NCI-H1092 treated with DMSO at 0.1 percent for 48 hours (cell line): ENCODE measurements at regions not wholly inside any gene's neighbourhood (a gene's known extent, or its start where the extent isn't known, plus 50 kb on each side); places are given as distances from the start of the nearest gene placed in this dataset.
"Not testable (repeated sequence)": the region's sequence is repeated elsewhere in the genome, so short reads cannot be mapped to it uniquely, and the experiment has no call there.

Experiments used
- DNase-seq: peaks from one replicate; lab custom pipeline; 2025; lab: John Stamatoyannopoulos, UW

DNA sequence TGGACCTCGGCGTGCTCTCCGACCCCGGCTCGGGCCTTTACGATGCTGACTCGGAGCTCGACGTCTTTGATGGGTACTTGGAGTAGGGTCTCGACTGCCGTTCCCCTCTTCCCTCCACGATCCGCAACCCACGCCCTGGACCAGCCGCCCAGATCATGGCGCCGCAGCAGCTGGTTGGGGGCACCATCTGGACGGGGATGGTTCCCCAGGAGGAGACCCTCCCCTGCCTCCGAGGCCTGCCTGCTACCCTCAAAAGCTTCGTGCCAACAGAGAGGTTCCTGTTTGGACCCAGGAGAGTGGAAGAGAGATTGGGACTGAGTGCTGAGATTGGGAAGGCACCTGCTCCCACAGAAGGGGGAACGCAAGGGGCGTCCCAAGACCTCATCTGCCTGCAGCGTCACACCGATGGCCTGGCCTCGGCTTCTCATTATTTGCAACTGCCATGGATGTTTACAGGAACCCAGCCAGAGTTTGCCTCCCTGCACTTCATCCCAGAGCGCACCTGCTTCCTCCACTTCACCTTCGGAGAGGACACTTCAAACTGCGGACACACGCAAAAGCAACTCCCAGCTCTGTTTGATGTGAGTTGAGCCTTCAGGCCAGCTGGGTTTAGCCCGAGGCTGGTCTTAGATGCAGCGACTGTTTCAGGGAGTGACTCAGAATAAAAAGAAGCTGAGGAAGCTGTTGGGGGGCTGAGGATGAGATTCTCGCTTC is 58.9 kb downstream of the GOLGA6L7 start:
- DNase-seq, result peak; percentile 81

DNA sequence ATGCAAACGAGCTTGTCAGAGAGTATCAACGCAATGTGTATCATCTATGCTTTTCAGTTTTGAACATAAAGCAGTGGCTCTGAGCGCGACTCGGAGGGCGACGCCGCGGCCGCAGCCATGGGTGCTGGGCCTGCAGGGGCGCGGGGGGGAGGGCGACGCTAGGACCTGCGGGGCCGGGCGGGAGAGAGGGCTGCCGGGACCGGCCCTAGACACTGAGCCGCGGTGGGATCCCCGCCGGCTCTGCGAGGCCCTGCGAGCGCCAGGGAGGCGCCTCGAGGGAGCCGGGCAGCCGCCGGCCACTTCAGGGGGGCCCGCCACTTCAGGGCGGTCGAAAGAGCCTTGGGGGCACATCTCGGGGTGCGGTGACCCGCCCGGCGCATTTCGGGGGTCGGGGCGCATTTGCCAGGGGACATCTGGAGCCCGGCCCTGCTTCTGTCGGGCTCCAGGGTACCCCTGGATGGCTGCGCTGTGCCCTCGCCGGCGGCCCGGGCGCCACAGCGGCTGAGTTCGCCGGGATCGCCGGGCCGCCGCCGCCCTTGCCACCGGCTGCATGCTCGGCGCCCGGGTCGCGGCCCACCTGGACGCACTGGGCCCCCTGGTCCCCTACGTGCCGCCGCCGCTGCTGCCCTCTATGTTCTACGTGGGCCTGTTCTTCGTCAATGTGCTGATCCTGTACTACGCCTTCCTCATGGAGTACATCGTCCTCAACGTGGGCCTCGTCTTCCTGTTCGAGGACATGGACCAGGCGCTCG is 59.6 kb downstream of the GOLGA6L7 start:
- not testable (repeated sequence) for DNase-seq

- DNase-seq, result not testable (repeated sequence)
Measured at GRCh38 chr15:28788176-28788575, 60.3 kb downstream of the GOLGA6L7 start.

DNA sequence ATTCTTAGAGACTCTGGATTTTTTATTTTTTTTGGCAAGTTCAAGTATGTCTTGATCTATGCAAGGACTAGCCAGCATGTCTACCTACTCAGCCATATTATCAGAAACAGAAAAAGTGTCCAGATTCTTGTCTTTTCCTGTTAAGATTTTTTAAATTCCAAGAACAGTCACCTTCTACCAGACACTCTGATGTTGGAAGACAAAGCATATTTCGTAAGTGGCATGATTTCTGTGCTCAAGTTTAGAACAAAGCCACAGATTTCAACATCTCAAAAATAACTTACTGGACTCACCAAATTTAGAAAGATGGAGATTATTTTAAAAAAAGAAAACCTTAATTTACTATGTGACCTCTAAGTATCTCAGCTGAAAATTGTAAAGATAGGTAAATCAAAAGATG is 61.9 kb downstream of the GOLGA6L7 start:
- no peak for DNase-seq

- DNase-seq, result not testable (repeated sequence)
Measured at GRCh38 chr15:28784347-28785163, 63.9 kb downstream of the GOLGA6L7 start.

DNA sequence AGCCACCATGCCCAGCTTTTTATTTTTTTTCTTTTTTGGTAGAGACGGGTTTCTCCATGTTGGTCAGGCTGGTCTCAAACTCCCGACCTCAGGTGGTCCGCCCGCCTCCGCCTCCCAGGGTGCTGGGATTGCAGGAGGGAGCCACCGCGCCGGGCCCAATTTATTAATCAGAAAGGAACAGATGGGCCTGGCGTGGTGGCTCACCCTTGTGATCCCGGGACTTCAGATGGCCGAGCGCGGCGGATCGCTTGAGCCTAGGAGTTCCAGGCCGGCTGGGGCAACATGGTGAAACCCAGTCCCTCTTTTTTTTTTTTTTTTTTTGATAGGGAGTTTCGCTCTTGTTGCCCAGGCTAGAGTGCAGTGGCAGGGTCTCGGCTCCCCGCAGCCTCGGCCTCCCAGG is 64.6 kb downstream of the GOLGA6L7 start:
- no peak for DNase-seq

DNA sequence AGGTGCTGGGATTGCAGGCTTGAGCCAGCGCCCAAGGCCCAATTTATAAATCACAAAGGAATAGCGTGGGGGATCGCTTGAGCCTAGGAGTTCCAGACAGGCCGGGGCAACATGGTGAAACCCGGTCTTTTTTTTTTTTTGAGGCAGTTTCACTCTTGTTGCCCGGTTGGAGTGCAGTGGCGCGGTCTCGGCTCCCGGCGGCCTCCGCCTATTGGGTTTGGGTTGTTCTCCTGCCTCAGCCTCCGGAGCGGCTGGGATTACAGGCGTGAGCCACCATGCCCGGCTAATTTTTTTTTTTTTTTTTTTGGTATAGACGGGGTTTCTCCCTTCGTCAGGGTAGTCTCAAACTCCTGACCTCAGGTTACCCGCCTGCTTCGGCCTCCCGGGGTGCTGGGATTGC is 65.0 kb downstream of the GOLGA6L7 start:
- no peak for DNase-seq

DNA sequence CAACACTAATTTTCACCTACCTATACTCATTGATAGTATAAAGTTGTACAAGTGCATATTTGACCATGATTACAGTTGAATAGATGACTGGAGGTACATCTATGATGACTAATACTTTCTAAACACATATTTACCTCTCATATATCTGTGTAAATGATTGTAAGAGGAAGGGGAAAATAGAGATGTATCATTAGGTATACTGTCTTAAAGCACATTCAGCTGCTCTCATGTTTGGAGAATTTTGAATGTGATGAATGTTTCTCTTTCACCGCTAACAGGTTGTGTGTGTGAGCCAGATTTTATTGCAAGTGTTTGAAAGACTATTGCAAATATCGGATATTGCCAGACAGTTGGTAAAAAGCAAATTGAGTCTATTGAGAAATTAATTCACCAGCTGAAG is 66.2 kb upstream of the GOLGA8M start:
- DNase-seq, result not testable (repeated sequence)

DNA sequence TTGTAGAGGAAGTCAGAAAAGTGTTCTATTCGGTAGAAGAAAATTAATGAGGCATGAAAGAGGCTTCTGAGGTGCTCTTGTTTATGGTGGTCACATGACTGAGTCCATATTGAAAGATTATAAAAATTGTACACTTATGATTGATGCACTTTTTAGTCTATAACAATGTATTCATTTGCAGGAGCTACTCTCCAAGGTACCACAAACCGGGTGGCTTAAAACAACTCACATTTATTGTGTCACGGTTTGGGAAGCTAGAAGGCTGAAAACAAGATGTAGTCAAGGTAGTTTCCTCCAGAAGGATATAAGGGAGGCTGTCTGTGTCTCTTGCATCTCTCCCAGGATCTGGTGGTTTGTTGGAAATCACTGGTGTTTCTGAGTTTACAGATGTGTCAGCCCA is 60.6 kb upstream of the GOLGA8M start:
- not testable (repeated sequence) for DNase-seq
